ENCODE measurements at regions not wholly inside any gene's neighbourhood (a gene's known extent, or its start where the extent isn't known, plus 50 kb on each side); places are given as distances from the start of the nearest gene placed in this dataset.

- CTCF ChIA-PET = no interaction called here
- POLR2A ChIA-PET = no interaction called here
- Histone ChIP-seq H3K9me3 (ENCODE audit: control insufficient read depth, insufficient read depth, low read length) (no peaks in the 10 kb centered on the region), H3K27ac (ENCODE audit: low read depth, low read length) (no peak overlapping the region), H3K4me3 (ENCODE audit: low read depth, low read length) (no peak overlapping the region), H3K27me3 (ENCODE audit: control insufficient read depth, insufficient read depth, low read length) (no peaks in the 10 kb centered on the region)
- TF ChIP-seq, protein P1, sequence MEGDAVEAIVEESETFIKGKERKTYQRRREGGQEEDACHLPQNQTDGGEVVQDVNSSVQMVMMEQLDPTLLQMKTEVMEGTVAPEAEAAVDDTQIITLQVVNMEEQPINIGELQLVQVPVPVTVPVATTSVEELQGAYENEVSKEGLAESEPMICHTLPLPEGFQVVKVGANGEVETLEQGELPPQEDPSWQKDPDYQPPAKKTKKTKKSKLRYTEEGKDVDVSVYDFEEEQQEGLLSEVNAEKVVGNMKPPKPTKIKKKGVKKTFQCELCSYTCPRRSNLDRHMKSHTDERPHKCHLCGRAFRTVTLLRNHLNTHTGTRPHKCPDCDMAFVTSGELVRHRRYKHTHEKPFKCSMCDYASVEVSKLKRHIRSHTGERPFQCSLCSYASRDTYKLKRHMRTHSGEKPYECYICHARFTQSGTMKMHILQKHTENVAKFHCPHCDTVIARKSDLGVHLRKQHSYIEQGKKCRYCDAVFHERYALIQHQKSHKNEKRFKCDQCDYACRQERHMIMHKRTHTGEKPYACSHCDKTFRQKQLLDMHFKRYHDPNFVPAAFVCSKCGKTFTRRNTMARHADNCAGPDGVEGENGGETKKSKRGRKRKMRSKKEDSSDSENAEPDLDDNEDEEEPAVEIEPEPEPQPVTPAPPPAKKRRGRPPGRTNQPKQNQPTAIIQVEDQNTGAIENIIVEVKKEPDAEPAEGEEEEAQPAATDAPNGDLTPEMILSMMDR (IDR thresholded peaks at IDR 0.05; ENCODE audit: low read depth, low read length) = no peak
- no peak for DNase-seq (ENCODE audit: low read depth, low spot score)
Measured at GRCh38 chr12:61044766-61045165, 1215.4 kb upstream of the USP15 start.

GRCh38 chr12:61070640-61071414 is 1189.4 kb upstream of the USP15 start:
- DNase-seq (ENCODE audit: low read depth, low spot score) = no peak
- POLR2A ChIA-PET = no interaction called here
- TF ChIP-seq, protein P1 (IDR thresholded peaks at IDR 0.05; ENCODE audit: low read depth, low read length) = no peak
- CTCF ChIA-PET = no interaction called here
- H3K9me3 ChIP-seq (ENCODE audit: control insufficient read depth, insufficient read depth, low read length) = no peaks in the 10 kb centered on the region
- no peak overlapping the region for H3K4me3 ChIP-seq (ENCODE audit: low read depth, low read length)
- no peak overlapping the region for H3K27ac ChIP-seq (ENCODE audit: low read depth, low read length)
- no peaks in the 10 kb centered on the region for H3K27me3 ChIP-seq (ENCODE audit: control insufficient read depth, insufficient read depth, low read length)

GRCh38 chr12:61072717-61073116 is 1187.5 kb upstream of the USP15 start:
- TF ChIP-seq, protein P1 (IDR thresholded peaks at IDR 0.05; ENCODE audit: low read depth, low read length) = no peak
- H3K9me3 ChIP-seq (ENCODE audit: control insufficient read depth, insufficient read depth, low read length) = no peaks in the 10 kb centered on the region
- DNase-seq (ENCODE audit: low read depth, low spot score) = no peak
- POLR2A ChIA-PET = no interaction called here
- no peak overlapping the region for H3K27ac ChIP-seq (ENCODE audit: low read depth, low read length)
- CTCF ChIA-PET = no interaction called here
- H3K27me3 ChIP-seq (ENCODE audit: control insufficient read depth, insufficient read depth, low read length) = no peaks in the 10 kb centered on the region
- H3K4me3 ChIP-seq (ENCODE audit: low read depth, low read length) = no peak overlapping the region

GRCh38 chr12:61095111-61095510 is 1165.1 kb upstream of the USP15 start:
- TF ChIP-seq, protein P1 (IDR thresholded peaks at IDR 0.05; ENCODE audit: low read depth, low read length) = no peak
- no peak for DNase-seq (ENCODE audit: low read depth, low spot score)
- no peak overlapping the region for H3K27ac ChIP-seq (ENCODE audit: low read depth, low read length)
- POLR2A ChIA-PET = no interaction called here
- no peak overlapping the region for H3K4me3 ChIP-seq (ENCODE audit: low read depth, low read length)
- no peaks in the 10 kb centered on the region for H3K27me3 ChIP-seq (ENCODE audit: control insufficient read depth, insufficient read depth, low read length)
- H3K9me3 ChIP-seq (ENCODE audit: control insufficient read depth, insufficient read depth, low read length) = peaks cover 7% of the 10 kb centered on the region
- CTCF ChIA-PET = no interaction called here

- no peak for DNase-seq (ENCODE audit: low read depth, low spot score)
- Histone ChIP-seq H3K9me3 (ENCODE audit: control insufficient read depth, insufficient read depth, low read length) (peaks cover 7% of the 10 kb centered on the region), H3K27ac (ENCODE audit: low read depth, low read length) (no peak overlapping the region), H3K27me3 (ENCODE audit: control insufficient read depth, insufficient read depth, low read length) (no peaks in the 10 kb centered on the region), H3K4me3 (ENCODE audit: low read depth, low read length) (no peak overlapping the region)
- POLR2A ChIA-PET = no interaction called here
- TF ChIP-seq, protein P1 (IDR thresholded peaks at IDR 0.05; ENCODE audit: low read depth, low read length) = no peak
- CTCF ChIA-PET = no interaction called here
Measured at GRCh38 chr12:61098031-61098580, 1162.1 kb upstream of the USP15 start.
